ENCODE measurements at regions not wholly inside any gene's neighbourhood (a gene's known extent, or its start where the extent isn't known, plus 50 kb on each side); places are given as distances from the start of the nearest gene placed in this dataset.
"Not testable (repeated sequence)": the region's sequence is repeated elsewhere in the genome, so short reads cannot be mapped to it uniquely, and the experiment has no call there.

- DNase-seq = not testable (repeated sequence)
Measured at GRCh38 chr1:228796945-228797344, 61.7 kb downstream of the RHOU start.

- DNase-seq = no peak
Measured at GRCh38 chr1:228798035-228798434, 62.8 kb downstream of the RHOU start.

DNA sequence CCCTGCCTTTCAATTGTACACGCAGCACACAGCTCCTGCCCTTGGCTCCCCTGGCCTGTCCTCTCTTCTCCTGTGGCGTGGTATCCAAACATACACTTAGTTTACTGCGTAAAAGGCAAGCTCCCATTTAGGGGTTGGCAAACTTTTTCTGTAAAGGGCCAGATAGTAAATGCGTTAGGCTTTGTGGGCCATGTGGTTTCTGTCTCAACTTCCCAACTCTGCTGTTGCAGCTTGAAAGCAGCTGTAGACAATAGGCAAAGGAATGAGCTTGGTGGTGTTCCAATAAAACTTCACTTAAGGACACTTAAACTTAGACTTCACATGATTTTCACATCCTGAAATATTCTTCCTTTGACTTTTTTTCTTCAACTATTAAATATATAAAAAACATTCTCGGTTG, 63.3 kb downstream of the RHOU start:
- no peak for DNase-seq

DNA sequence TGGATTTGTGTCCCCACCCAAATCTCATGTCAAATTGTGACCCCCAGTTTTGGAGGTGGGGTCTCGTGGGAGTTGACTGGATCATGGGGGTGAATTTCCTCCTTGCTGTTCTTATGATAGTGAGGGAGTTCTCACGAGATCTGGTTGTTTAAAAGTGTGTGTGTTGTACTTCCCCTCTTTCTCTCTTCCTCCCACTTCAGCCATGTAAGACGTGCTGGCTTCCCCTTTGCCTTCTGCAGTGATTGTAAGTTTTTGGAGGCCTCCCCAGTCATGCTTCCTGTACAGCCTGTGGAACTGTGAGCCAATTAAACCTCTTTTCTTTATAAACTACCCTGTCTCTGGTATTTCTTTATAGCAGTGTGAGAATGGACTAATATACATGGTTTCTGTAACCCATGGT, 64.6 kb downstream of the RHOU start:
- DNase-seq = no peak

GRCh38 chr1:228801068-228801467, 65.8 kb downstream of the RHOU start:
- no peak for DNase-seq

DNA sequence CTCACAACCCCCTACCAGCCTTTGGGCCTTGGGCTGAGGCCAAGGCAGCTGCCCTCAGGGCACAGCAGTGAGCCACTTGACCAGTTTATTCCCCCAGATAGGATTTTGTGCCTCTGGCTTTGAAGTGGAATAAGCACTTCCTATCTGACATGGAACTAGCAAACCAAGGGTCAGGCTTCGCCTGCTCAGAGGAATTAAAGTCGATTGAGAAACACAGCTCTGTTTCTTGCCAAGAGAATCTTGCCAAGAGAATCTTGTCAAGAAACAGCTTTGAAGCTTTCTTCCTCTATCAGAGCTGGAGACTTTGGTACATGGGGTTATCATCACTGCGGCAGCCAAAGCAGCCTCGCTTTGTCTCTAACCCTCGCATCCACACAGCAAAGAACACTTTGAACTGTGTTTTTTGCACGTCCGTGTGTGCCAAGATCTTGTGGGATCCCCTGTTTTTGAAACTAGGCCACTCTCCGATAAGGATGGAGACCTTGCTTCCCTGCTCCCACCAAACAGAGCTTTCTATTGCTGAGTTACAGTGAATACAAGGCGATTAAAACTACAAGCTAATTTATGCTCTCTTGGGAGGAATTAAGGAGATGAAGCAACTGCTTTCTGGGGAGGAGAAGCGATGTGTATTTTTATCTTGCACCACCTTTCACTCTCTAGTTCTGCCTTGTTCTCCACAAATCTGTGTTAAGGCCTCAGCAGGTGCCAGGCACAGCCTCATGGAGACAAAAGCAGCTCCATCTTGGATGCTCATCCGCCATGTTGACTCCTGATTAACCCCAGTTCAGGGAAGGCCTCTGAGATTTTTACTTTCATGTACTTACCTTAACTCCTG, 67.3 kb downstream of the RHOU start:
- DNase-seq = peak in 1 of 56 donors; percentile 33

- no peak for DNase-seq
Measured at GRCh38 chr1:228803421-228803820, 68.1 kb downstream of the RHOU start.

DNA sequence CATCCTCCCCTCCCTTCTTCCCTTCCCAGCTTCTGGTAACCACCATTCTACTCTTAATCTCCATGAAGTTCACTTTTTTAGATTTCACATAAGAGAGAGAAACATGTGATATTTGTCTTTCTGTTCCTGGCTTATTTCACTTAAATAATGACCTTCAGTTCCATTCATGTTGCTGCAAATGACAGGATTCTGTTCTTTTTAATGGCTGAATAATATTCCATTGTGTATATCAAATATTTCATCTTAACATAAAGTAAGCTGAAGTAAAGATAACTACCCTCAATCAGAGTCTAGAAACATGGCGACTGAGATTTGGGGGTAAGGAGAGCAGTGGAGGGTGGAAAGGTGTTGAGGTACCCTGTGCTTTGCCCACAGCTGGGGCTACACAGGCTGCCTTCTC, 68.9 kb downstream of the RHOU start:
- no peak for DNase-seq

GRCh38 chr1:228804640-228805413, 69.5 kb downstream of the RHOU start:
- no peak for DNase-seq

GRCh38 chr1:228807904-228808605, 72.8 kb downstream of the RHOU start:
- no peak for DNase-seq

DNA sequence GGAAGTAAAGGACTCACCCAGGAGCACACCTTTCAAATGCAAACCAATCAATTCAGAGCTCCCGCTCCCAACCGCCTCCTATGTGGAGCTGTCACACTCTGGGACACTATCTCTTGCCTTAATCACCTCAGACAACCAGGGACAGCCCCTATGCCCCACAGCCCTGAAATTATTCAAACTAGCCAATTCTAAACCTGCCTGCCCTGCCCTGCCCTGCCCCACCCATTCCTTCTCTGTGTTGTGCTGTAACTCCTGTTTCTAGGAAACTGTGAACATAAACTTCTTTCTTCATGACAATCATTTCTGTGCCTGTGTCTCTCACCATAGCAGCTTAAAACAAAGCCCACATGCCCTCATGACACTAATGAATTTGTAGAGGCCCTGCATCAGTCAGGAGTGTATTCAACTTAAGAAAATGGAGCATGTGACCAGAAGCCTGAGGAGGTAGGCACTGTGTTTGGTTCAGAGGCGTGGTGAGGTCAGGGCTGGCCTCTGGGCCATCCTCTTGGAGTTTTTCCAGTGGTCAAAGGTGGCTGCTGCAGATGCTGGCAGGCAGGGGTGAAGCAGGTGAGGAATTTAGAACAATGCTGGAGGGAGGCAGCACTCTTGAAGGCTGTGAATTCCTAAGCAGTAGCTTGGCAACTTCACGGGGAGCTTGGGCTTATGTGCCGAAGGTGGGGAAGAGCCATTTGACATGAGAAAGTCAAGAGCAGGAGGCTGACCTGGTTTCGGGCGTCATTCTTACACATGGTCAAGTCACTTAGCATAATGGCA, 74.5 kb downstream of the RHOU start:
- DNase-seq = no peak

- no peak for DNase-seq
Measured at GRCh38 chr1:228810395-228810758, 75.1 kb downstream of the RHOU start.

DNA sequence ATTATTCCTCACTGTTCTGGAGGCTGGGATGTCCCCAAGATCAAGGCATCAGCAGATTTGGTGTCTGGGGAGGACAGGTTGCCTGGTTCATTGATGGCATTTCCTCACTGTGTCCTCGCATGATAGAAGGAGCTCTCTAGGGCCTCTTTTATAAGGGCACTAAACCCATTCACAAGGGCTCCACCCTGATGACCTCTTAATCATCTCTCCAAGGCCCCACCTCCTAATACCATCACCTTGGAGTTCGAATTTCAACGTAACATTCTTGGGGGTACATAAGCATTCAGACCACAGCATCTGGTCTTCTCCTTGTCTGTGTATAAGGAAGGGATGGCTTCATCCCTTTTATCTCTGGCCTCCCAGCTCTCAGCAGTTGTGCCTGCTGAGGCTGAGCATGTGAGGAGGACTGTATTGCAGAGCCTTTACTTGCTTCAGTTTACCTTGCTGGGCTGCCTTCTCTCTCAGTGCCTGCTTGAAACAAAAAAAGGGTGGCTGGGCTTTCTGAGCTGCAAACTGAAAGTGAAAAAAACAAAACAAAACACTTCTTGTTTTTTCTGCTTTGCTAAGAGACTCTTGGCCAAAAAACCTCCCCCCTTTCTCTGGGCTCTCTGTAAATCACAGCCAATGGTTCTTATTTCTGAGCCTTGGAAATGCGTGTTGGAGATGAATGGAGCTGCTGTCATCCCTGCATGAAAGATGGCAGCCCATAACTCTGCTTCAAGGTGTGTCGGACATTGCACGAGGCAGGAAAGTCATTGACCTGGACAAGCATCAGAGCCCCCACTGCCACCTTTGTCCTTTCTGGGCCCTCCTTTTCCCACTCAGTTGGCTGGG, 75.8 kb downstream of the RHOU start:
- peak in 7 of 56 donors; percentile 5 to 25 (median 16) for DNase-seq

- no peak for DNase-seq
Measured at GRCh38 chr1:228811712-228812305, 76.5 kb downstream of the RHOU start.

- no peak for DNase-seq
Measured at GRCh38 chr1:228812961-228813360, 77.7 kb downstream of the RHOU start.

- no peak for DNase-seq
Measured at GRCh38 chr1:228814176-228814575, 78.9 kb downstream of the RHOU start.

DNA sequence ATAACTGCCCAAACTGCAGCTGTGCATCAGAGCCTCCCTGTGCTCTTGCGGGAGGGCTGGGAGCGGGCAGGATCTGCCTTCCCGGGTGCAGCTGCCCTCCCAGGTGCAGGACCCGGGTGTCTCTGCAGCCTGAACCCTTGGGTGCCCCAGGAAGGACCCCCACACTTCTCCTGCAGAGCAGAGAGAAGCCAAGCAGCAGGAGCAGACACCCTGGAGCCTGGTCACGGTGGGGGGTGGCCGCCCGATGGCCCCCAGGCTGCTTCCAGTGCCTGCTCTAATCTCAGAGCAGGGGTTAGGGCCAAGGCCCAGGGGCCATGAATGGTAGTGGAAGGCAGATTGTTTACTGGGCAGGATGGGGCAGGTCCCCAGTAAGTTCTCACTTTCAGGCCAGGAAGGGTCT, 83.0 kb downstream of the RHOU start:
- no peak for DNase-seq

DNA sequence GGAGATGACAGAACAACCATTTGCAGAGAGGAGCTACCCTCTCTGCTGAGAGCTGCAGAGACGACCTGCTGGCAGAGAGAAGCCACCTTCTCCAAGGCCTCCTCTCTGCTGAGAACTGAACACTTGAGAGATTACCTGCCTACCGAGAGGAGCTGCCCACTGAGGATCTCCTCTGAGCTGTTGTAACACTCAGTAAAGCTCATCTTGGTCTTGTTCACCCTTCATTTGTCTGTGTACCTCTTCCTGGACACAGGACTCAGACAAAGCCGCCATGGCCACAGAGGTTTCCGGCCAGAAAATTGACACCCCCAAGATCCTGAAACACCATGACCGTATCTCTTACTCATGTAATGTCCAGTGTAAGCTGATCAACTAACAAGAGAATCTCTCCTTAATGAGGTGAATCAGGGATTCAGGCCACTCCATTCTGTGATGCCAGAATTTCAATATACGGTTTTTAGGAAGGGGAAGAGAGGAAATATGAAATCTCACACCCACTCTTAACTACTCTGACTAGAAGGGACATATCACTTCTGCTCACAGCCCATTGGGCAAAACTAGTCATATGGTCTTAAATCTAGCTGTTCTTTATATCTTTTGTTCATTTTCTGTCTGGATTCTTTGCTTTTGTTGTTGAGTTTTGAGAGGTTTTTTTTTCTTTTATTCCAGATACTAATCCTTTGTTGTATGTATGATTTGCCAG, 83.8 kb downstream of the RHOU start:
- no peak for DNase-seq

DNA sequence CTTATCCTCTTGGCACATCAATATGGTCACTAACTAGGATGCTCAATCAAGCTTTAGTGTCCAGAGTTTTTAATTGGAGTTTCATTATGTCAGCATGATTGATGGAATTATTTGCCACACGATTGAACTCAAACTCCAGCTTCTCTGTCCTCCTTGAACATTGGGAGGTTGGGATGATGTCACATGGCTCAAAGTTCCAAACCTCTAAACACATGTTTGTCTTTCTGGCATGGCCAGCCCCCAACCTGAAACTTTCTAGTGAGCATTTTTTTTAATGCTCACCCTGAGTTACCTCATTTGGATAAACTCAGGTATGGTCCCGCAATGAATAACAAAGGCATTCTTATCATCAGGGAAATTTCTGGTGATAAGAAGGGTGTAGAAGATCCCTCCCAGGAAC, 86.0 kb downstream of the RHOU start:
- no peak for DNase-seq
